Pulmonary artery endothelial cell (primary cell): ENCODE measurements at regions not wholly inside any gene's neighbourhood (a gene's known extent, or its start where the extent isn't known, plus 50 kb on each side); places are given as distances from the start of the nearest gene placed in this dataset.
A peak's percentile ranks its signal among the peaks of the same experiment; 100 is the strongest.

Experiments used
- DNase-seq: peaks from one replicate; pipeline ENCODE4 v3.0.0-alpha.2; 2011; ENCODE audit warnings: low read depth, low spot score

DNA sequence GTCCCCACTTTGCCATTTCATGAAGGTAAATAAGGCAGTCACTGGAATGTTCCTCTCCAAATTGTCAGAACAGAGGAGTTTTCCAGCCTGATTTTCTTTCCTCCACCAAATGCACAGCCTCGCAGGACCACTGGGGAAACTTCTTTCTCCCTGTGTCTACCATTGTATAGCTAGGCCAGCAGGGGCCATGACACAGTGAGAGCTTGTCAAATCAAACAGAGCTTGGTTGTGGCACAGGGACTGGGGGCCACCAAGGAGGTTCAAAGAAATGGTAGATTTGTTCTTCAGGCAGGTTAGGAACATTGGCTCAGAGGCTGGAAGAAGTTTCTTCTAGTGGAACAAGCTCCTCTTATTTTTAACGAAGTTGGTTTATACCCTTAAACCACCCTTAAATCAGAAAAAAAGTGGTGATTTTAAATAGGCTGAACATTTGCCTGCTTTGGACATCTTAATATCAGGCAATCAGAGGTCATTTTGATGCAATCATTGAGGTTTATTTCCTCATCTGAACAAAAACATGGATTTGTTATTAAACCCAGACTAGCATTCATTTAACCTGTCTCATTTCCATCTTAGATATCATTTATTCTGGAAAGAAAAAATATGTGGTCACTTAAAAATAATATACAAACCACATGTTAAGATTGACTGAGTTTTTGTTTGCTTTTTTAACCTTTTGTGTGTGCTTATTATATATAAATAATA, 105.6 kb downstream of the GTPBP8 start:
- DNase-seq = no peak

- DNase-seq = no peak
These were observed 107.2 kb downstream of the GTPBP8 start for GRCh38 chr3:113097960-113098447.

DNA sequence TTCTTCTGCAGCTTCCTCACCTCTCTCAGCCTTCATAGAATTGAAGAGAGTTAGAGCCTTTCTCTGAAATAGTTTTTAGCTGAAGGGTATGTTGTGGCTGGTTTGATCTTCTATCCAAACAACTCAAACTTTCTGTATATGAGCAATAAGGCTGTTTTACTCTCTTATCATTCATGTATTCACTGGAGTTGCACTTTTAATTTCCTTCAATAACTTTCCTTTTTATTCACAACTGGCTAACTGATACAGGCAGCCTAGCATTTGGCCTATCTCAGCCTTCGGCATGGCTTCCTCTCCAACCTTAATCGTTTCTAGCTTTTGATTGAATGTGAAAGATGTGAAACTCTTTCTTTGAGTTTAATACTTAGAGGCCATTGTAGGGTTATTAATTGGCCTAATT, 109.3 kb downstream of the GTPBP8 start:
- DNase-seq = no peak

- no peak for DNase-seq
These were observed 107.8 kb upstream of the BOC start for GRCh38 chr3:113103588-113103987.

DNA sequence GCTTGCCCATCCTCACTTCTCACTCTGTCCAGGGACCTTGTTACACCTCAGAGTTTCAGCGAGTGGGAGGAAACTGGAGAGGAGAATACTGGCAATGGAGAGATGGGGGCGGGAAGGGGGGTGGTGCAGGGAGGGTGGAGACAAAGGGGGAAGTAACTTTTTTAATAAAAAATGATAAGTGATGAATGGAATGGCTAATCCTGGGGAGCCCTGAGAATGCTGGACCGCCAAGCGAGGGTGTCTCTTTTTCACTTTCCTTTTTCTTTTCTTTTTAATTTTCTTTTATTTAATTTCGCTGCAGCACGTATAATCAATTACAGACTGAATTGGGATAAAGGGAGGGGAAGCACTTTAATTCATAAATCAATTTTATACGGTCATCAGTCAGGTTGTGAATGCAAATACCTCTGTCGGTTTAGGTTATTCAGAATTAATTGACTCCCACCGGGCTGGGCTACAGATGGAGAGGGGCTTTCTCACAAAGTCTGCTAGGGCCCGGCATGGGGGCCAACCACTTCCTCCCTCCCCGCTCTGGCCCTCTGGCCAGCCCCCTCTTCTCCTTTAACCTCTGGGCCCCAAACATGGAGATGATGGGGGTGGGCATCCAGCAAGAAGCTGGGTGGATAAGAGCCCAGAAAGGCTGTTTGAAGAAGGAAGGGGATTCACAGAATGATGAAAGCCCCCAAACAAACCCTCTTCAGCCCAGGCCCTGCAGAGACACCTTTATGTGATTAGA, 106.8 kb upstream of the BOC start:
- DNase-seq = no peak

DNA sequence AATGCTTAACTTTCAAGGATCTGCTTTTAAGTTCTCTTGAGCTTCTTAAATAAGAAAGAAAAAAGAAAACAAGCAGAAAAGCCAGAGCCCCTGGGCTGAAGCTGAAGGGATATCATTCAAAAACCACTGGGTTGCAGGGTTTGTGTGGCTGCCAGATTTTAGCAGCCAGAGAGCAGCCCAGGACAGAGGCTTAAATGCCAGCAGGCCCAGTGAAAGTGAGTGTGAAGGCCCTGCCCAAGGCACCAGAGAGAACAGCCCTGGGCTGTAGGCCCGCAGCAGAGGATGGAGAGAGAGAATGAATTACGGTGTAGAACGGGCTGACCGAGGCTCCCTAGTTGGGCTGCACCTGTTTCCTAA, 106.3 kb upstream of the BOC start:
- no peak for DNase-seq

- no peak for DNase-seq
These were observed 105.2 kb upstream of the BOC start for GRCh38 chr3:113105966-113106660.

- no peak for DNase-seq
These were observed 101.1 kb upstream of the BOC start for GRCh38 chr3:113110267-113110666.

- no peak for DNase-seq
These were observed 100.2 kb upstream of the BOC start for GRCh38 chr3:113111011-113111707.

- no peak for DNase-seq
These were observed 98.0 kb upstream of the BOC start for GRCh38 chr3:113113361-113113760.

DNA sequence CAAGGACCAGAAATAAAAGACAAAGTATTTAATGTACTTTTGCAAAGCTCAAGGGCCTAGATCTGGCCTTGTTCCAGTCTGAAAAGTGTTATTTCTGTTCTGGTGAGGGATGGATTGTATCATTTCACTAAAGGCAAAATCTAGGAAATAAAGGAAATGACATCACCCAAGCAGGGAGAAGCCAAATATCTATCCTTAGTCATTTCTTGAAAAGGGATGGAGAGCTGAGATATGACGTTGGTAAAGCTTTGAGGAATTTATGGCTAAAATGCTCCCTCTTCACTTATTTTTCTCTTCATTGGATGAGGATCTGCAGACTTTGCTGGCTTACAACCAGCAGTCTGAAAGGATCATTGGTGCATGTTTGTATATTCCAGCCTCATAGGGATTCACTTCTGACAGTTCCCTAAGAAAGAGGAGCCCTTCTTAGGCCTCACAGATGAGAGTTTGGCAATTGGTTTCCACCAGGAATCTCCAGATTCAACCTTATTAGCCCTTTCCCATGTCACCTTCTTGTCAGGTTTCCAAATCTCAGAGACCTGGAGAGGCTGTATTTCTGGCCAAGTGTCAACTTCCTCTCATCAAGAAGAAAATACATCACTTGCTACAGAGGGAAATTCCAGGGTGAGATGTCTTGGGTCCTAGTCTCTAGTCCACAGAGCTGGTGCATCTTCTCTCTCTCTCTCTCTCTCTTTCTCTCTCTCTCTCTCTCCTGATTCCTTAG, 93.7 kb upstream of the BOC start:
- peak; percentile 15 for DNase-seq

DNA sequence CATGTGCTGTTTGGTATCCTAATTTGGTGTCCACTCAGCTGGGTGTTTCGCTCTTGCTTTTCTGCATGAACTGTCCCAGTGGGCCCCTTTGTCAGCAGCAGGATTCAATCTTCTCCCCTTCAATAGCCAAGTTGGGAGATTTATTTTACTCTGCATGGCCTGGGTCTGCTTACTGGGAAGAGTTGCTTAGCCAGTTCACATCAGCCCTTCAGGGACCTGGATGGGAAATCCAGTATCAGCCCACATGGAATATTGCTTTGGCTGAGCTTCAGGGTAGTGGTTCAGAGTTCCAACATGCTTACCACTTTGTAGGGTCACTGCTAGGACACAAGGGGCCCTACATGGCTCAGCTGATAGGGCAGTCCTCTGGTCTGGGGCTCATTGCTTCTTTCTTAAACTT, 93.0 kb upstream of the BOC start:
- DNase-seq = no peak

GRCh38 chr3:113124256-113124830, 87.0 kb upstream of the BOC start:
- no peak for DNase-seq

DNA sequence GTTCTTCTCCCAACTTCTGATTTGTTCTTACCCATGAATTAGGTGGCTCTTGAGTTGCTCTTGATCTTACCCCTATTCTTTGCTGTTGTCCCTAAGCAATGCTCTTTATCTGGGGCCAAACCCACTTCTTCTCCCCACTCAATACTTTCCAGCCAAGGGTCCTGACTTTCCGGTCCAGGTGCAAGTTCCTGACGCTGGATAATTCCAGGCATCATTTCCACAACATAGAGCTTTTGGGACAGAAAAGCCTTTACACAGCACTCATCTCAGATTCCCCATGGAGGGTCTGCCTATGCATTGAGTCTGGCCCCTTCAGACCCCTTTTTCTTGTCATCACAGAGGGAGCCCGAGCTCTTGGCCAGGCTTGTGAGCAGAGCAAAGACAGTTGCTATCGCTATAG, 85.4 kb upstream of the BOC start:
- DNase-seq = no peak

DNA sequence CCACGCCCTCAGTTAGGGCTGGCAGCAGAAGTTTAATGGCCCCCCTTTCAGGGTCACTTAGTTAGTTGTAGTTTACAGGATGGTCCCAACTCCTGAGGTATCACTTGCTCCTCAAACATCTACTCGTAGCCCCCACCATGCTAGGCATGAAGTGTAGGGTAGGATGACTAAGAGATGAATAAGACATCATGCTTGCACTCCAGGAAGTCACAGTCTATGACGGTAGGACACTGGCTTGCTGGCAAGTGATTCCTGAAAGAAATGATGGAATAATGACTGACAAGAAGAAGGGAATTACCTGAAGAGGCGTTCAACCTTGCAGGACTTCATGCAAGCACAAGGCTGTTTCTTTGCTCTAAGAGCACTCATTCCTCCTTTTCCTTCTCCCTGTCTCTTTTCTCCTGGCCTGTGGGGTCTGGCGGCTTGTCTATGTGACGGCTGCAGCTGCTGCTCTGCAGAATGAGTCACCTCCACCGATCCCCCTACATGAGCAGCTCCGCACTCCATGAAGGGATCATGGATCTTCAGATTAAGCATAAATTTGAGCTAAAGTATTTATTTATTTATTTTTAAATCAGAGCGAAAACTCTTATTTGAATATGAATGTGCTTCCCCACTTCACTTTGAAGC, 82.9 kb upstream of the BOC start:
- DNase-seq = no peak

- no peak for DNase-seq
These were observed 82.2 kb upstream of the BOC start for GRCh38 chr3:113129168-113129567.

DNA sequence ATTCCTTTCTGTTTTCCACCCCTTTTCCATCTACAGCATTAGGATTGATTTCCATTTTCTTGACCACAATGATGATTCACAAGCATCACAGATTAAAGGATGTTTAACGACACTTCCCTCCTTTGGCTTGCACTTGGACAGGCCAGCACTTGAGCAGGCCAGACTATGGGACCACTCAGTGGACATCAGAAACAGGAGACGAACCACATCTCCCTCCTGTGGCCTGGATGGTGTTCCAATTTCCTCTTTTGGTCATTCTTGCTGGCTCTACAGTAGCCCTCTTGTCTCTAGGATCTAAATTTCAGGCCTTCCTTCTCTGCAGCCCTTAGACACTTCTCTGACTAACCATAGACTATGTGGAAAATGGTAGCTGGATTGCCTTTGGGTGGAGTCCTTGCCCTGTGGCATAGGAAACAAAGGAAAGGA, 78.8 kb upstream of the BOC start:
- DNase-seq = no peak

DNA sequence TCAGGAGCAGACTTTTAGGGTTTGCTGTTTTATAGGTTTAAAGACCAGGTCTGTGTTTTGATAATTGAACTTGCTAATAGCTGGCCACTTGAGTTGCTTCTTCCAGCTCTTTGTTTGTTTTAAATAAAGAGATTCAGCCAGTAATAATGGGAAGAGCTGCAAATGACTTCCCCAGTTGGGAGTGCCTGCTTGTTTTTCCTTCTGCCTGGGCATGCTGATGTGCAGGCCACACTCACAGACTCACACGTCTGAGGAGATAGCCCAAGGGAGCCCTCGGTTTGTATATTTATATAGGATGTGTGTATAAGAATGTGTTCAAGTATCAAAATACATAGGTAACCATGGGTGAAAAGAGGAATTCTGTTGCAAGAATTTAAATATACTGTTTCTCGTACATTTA, 78.2 kb upstream of the BOC start:
- DNase-seq = no peak

DNA sequence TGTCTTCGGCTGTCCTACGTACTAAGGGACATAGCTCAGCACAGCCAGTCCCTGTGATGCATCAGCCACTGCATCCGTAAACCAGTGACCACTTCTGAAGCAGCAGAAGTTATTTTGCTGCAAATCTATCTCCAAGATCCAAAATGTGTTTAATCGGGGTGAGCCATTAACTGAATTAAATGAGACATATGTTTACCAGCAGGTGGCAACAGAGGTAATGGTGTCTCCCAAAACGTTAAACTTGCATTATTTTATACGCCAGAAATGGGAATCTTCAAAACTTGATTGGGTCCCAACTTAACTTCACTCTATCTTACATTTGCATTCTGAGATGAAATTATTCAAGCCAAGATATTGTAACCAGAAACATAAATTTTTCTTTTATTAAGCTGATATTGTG, 75.3 kb upstream of the BOC start:
- DNase-seq = no peak

DNA sequence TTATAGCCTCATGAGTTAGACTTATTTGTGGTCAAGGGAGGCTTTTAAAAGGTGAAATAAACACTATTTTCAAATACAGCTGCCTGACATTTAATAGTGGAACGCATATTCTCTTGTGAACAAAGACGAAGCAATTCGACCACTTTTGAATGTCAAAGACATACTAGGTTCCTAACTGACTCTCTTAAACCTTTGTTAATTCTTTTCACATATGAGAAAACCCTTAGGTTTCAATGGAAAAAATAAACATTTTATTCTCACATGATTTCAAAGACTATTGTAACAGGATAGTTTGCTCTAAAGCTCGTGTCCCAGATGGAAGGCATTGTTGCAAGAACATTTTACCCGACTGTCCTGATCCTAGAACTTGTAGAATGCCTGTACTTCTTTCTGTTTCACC, 74.8 kb upstream of the BOC start:
- no peak for DNase-seq
